ENCODE measurements at regions not wholly inside any gene's neighbourhood (a gene's known extent, or its start where the extent isn't known, plus 50 kb on each side); places are given as distances from the start of the nearest gene placed in this dataset.

GRCh38 chr1:219783605-219784235 lies 144.6 kb downstream of the SLC30A10 start:
- DNase-seq (no peak), ATAC-seq (ENCODE audit: low read depth) (no peak)
- CTCF ChIA-PET, result no interaction called here
- Histone ChIP-seq H4K91ac (ENCODE audit: insufficient read depth, low read depth, low read length) (no peak overlapping the region; the same call in 1 of the 2 replicates), H3K9me3 (ENCODE audit: control insufficient read depth, insufficient read depth, low read length) (no peaks in the 10 kb centered on the region), H3K4ac (ENCODE audit: low read depth, low read length) (no peak overlapping the region), H3K9ac (ENCODE audit: low read depth, low read length) (no peak overlapping the region), H3K4me3 (ENCODE audit: insufficient read depth, low read depth, low read length) (no peak overlapping the region), H3K27ac (ENCODE audit: insufficient read depth, low read length) (peak overlapping the region; percentile 40; the same call in 1 of the 2 replicates), H3K4me1 (ENCODE audit: control insufficient read depth, insufficient read depth, low read length) (peaks cover 8% of the 10 kb centered on the region), H3K36me3 (ENCODE audit: control insufficient read depth, insufficient read depth, low read length) (no peaks in the 10 kb centered on the region), H2BK20ac (ENCODE audit: low read depth, low read length) (no peak overlapping the region), H2AFZ (replicated peaks; ENCODE audit: low read length, poor library complexity) (no peak overlapping the region), H4K8ac (ENCODE audit: low read depth in 2 of 2, low read length in 2 of 2) (no peak overlapping the region), H4K5ac (ENCODE audit: low read depth, low read length) (no peak overlapping the region), H4K20me1 (ENCODE audit: insufficient read depth, low read length) (no peaks in the 10 kb centered on the region), H3K9me1 (ENCODE audit: insufficient read depth, low read length) (no peaks in the 10 kb centered on the region), H2BK5ac (ENCODE audit: low read depth, low read length, poor library complexity, severe bottlenecking) (no peak overlapping the region), H3K4me2 (ENCODE audit: low read depth, low read length) (no peak overlapping the region), H3K27me3 (ENCODE audit: control insufficient read depth, insufficient read depth, low read length) (no peaks in the 10 kb centered on the region), H3K14ac (replicated peaks; ENCODE audit: low read depth, low read length) (no peak overlapping the region), H3K18ac (ENCODE audit: low read depth, low read length) (no peak overlapping the region; the same call in 1 of the 2 replicates), H2AK5ac (ENCODE audit: low read depth, low read length) (no peak overlapping the region), H2AK9ac (replicated peaks; ENCODE audit: low read depth, low read length, poor library complexity) (no peak overlapping the region), H2BK120ac (ENCODE audit: low read depth, low read length) (no peak overlapping the region), H3K79me1 (ENCODE audit: low read depth in 1 of 2, low read length in 2 of 2) (no peaks in the 10 kb centered on the region), H2BK15ac (ENCODE audit: low read depth, low read length) (no peak overlapping the region), H3K56ac (ENCODE audit: extremely low read depth, insufficient read depth, low read length) (no peak overlapping the region), H3K23ac (ENCODE audit: low read depth, low read length) (no peak overlapping the region)
- dilution Hi-C loops (cut with HindIII; ENCODE audit: low sequenced_read_pairs, unreplicated experiment) (no loop called here), intact Hi-C loops (cut with micrococcal nuclease) (no loop called here), in situ Hi-C loops (cut with MboI; ENCODE audit: low sequenced_read_pairs) (no loop called here)
- POLR2A ChIA-PET (ENCODE audit: unreplicated experiment), result no interaction called here
- no CpG with 5 or more reads among the region's 2 CpGs for WGBS, 2 experiments (ENCODE audit: extremely low coverage in 2 of 2, insufficient read length in 1 of 2)
- no TSS peak for BruUV-seq (replicated peaks)
- TF ChIP-seq ELK1 (IDR thresholded peaks at IDR 0.05; ENCODE audit: borderline replicate concordance, low read depth, low read length) (no peak), POLR2A (IDR thresholded peaks at IDR 0.05; ENCODE audit: low read depth, low read length) (no peak), MXI1 (IDR thresholded peaks at IDR 0.05; ENCODE audit: borderline replicate concordance, low read depth, low read length) (no peak), RCOR1 (IDR thresholded peaks at IDR 0.05; ENCODE audit: insufficient replicate concordance, low read length) (no peak), SMC3 (IDR thresholded peaks at IDR 0.05; ENCODE audit: low read depth, low read length) (no peak), CTCF (conservative IDR thresholded peaks at IDR 0.05; ENCODE audit: low read depth, low read length) (no peak), BHLHE40 (IDR thresholded peaks at IDR 0.05; ENCODE audit: low read depth, low read length) (no peak), CHD1 (IDR thresholded peaks at IDR 0.05; ENCODE audit: low read depth, low read length) (no peak), CEBPB (IDR thresholded peaks at IDR 0.05; ENCODE audit: low read depth, low read length) (no peak), FOS (IDR thresholded peaks at IDR 0.05; ENCODE audit: low read depth, low read length) (no peak), NFE2L2 (IDR thresholded peaks at IDR 0.05; ENCODE audit: low read depth, low read length) (no peak), MAFK (IDR thresholded peaks at IDR 0.05; ENCODE audit: low read depth, low read length) (no peak)
